HG02943 (cell line): ENCODE measurements at regions not wholly inside any gene's neighbourhood (a gene's known extent, or its start where the extent isn't known, plus 50 kb on each side); places are given as distances from the start of the nearest gene placed in this dataset.

Source experiments
- ATAC-seq: cut with Tn5 transposase; IDR thresholded peaks from one replicate; pipeline ENCODE4 v1.9.1; 2021; ENCODE audit warnings: mild to moderate bottlenecking, low read depth, moderate library complexity; ENCODE audit not compliant: unreplicated experiment

- no peak for ATAC-seq
These were observed 462.0 kb upstream of the SYT1 start for GRCh38 chr12:78402366-78403134.

- ATAC-seq = no peak
These were observed 461.4 kb upstream of the SYT1 start for GRCh38 chr12:78403136-78403535.

GRCh38 chr12:78403681-78404080, 460.9 kb upstream of the SYT1 start:
- ATAC-seq = no peak

DNA sequence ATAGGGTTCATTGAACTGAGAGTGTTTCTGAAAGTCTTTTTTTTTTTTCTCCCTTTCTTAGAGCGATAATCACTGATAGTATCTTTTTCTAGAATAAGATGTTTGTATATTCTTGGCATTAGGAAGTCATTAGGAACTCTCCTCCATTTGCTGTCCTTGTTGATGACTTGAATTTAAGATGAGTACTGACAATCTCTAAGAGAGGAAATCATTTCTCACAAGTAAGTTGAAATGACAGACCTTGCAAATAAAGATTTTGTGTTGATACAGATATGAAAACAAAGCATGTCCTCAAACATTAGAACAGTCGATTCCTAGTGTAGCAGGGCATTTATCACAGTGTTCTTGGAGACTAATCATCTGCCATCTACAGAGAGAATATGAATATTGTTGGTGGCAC, 458.4 kb upstream of the SYT1 start:
- no peak for ATAC-seq

GRCh38 chr12:78406828-78407227, 457.7 kb upstream of the SYT1 start:
- peak; percentile 83 for ATAC-seq

DNA sequence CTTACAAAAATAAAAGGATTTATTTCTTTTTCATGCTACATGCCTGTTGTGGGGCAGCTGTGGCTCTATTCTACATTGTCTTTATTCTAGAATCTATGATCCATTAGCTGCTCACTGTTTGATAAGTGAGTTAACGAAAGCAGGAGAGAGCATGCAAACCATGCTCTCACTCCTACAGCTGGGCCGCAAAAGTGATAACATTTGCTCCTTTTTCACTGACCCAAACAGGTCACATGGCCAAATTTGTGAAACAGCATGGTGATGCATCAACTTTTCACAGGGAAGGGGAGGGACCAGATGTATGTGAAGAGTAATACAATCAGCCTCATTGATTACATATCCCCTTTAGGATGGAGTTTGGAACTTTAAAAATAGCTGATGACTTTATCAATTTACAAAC, 456.9 kb upstream of the SYT1 start:
- no peak for ATAC-seq

GRCh38 chr12:78414071-78414470, 450.5 kb upstream of the SYT1 start:
- no peak for ATAC-seq

- no peak for ATAC-seq
These were observed 445.7 kb upstream of the SYT1 start for GRCh38 chr12:78418919-78419318.

DNA sequence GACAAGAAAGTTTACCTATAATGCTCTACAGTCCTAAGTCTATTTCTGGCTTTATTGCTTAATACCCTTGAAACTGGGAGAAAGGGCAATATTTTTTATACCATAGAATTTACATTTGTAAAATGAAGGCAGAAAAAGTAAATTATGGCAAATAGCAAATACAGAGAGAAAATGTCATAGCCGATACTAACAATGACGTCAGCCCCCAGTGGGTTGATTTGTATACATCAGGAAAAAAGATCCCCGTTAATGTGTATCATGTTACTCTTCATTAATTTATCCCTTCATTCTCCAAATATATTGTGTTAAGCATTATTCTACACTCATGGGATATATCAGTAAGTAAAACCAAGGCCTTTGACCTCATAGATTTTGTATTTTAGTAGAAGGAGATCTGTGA, 445.1 kb upstream of the SYT1 start:
- no peak for ATAC-seq

- ATAC-seq = no peak
These were observed 443.6 kb upstream of the SYT1 start for GRCh38 chr12:78420991-78421390.

GRCh38 chr12:78430551-78430950, 434.0 kb upstream of the SYT1 start:
- ATAC-seq = no peak

GRCh38 chr12:78431931-78432330, 432.6 kb upstream of the SYT1 start:
- ATAC-seq = no peak

DNA sequence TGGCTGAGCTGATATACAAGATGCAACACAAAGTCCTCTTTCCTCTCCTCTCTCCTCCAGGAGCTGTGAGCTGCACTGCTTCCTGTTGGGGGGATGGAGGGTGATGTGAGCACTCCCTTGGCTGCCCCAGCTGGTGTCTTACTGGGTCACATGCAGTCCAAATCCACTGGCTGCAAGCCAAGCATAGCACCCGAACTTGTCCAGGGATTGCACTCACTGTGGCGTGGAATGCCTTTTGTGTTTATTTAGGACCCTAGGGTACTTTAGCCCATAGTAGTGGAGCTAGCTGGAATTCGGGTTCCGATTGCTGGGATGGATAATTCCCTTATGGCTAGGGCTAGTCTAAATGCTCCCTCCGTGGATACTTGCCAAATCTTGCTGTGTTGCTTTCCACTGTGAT, 424.9 kb upstream of the SYT1 start:
- ATAC-seq = no peak

DNA sequence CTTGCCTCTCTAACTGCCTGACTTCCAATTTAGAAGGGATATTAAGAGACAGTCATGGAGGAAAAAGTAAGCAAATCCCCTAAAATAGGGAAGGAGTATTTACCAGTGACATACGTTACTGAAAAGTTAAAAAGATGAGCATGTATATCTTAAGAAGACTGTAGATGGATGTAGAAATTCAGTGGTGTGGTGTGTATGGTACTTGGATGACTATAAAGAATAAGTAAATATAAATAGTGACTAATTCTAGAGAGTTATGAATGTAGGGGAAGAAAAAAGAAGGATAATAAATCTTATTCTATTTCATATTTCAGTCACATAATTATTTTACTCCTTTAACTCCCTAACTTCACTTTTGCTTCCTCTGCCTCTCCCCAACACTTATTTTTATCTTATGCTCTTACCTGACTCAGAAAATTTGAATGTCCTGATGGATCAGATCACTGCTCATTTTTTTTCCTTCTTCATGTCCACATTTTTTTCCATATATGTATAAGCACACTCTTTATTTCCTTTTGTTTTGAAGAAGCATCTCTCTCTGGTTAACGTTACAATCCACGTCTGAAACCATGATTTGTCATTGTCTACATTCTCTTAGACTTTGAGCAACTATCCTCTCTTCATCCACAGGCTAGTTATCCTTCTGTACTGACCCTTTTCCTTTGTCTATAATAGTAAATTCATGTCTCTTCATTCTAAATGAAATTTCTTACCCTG, 422.7 kb upstream of the SYT1 start:
- no peak for ATAC-seq

- no peak for ATAC-seq
These were observed 422.1 kb upstream of the SYT1 start for GRCh38 chr12:78442454-78442801.

DNA sequence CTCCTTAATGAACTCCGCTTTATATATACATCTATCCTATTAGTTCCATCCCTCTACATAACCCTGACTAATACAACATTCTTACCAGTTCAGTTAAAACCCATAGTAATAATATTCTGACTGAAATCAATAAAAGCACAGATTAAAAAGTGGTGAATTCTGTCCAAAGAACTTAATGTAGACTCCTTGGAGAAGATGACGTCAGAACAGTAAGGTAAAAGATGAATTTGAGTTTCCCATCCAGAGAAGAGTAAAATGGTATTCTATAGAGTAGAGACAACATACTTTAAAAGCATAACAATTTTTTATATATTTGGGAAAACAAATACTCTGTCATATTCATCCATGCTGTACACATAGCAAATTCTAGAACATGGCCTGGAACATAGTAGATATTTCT, 418.0 kb upstream of the SYT1 start:
- ATAC-seq = no peak

GRCh38 chr12:78447373-78447772, 417.2 kb upstream of the SYT1 start:
- ATAC-seq = no peak

DNA sequence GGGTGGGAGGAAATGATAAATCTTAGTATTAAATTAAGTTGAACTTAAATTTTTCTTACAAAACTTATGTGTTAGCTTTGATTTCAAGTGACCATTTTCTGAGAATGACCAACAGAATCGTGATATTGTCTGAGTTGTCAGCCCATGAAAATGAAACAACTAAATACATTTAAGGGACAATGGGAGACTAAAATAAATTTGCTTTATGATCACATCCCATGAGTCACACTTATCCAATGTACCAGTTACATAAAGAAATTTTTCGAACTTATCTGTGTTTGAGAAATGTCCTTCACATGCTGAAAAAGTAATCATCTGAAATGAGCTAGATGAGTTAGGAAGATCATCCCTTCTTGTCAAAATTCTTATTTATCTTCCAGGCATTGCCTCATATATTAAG, 415.9 kb upstream of the SYT1 start:
- no peak for ATAC-seq

GRCh38 chr12:78455991-78456390, 408.6 kb upstream of the SYT1 start:
- no peak for ATAC-seq

- peak; percentile 98 for ATAC-seq
These were observed 406.6 kb upstream of the SYT1 start for GRCh38 chr12:78457938-78458337.

GRCh38 chr12:78470354-78471195, 394.0 kb upstream of the SYT1 start:
- peak; percentile 67 for ATAC-seq
